CD4-positive, CD25-positive, alpha-beta regulatory T cell (primary cell): ENCODE measurements at regions not wholly inside any gene's neighbourhood (a gene's known extent, or its start where the extent isn't known, plus 50 kb on each side); places are given as distances from the start of the nearest gene placed in this dataset.
"Not testable (repeated sequence)": the region's sequence is repeated elsewhere in the genome, so short reads cannot be mapped to it uniquely, and the experiment has no call there.

Source experiments
- ATAC-seq, 2 donors: fragments of 150-1000 bp; cut with Tn5 transposase; one replicate each; pipeline ENCODE4 v1.10.0; 2021; ENCODE audit warnings: low read depth in 2 of 2, moderate number of reproducible peaks in 2 of 2, moderate library complexity in 1 of 2
- DNase-seq, 3 donors: peaks; one replicate each; pipeline versions ENCODE4 v3.0.0 to v3.0.0-alpha.2; 2012 to 2022; ENCODE audit warnings: mixed read lengths in 1 of 3
- H3K27ac ChIP-seq: one replicate; pipeline ENCODE4 v1.7.0; 2013; ENCODE audit warnings: mild to moderate bottlenecking, low read length; ENCODE audit not compliant: insufficient read depth, poor library complexity, severe bottlenecking
- H3K27me3 ChIP-seq: one replicate; pipeline ENCODE4 v1.7.0; 2013; ENCODE audit warnings: low read length; ENCODE audit not compliant: control insufficient read depth, insufficient read depth
- H3K36me3 ChIP-seq: one replicate; pipeline ENCODE4 v1.7.0; 2013; ENCODE audit warnings: mild to moderate bottlenecking, low read length, moderate library complexity; ENCODE audit not compliant: control insufficient read depth, insufficient read depth
- H3K4me1 ChIP-seq: 2 replicates; pipeline ENCODE4 v1.7.0; 2013; ENCODE audit warnings: mild to moderate bottlenecking, low read length; ENCODE audit not compliant: insufficient read depth, control insufficient read depth, poor library complexity, severe bottlenecking
- H3K4me3 ChIP-seq: one replicate; pipeline ENCODE4 v1.7.0; 2013; ENCODE audit warnings: low read depth, mild to moderate bottlenecking, low read length, moderate library complexity
- H3K9me3 ChIP-seq, 2 experiments: 1 replicate in 1 of 2; 2 replicates in 1 of 2; pipeline ENCODE4 v1.7.0; 2013; ENCODE audit warnings: low read length in 2 of 2, mild to moderate bottlenecking in 1 of 2, moderate library complexity in 1 of 2; ENCODE audit not compliant: control insufficient read depth in 2 of 2
- H3K27ac Mint-ChIP-seq, 3 donors: one replicate each; pipeline ENCODE4 v1.8.0; 2020 to 2022; ENCODE audit warnings: mild to moderate bottlenecking in 3 of 3, mixed read lengths in 3 of 3, moderate library complexity in 2 of 3
- H3K27me3 Mint-ChIP-seq: one replicate; pipeline ENCODE4 v1.8.0; 2022; ENCODE audit warnings: mild to moderate bottlenecking, mixed read lengths
- H3K36me3 Mint-ChIP-seq: one replicate; pipeline ENCODE4 v1.8.0; 2020; ENCODE audit warnings: mixed read lengths
- H3K4me1 Mint-ChIP-seq, 4 donors: one replicate each; pipeline ENCODE4 v1.8.0; 2020 to 2022; ENCODE audit warnings: mixed read lengths in 4 of 4, mild to moderate bottlenecking in 1 of 4
- H3K4me3 Mint-ChIP-seq, 4 donors: one replicate each; pipeline ENCODE4 v1.8.0; 2020 to 2022; ENCODE audit warnings: mild to moderate bottlenecking in 4 of 4, mixed read lengths in 4 of 4, moderate library complexity in 3 of 4
- H3K9me3 Mint-ChIP-seq, 7 donors: one replicate each; pipeline ENCODE4 v1.8.0; 2020 to 2022; ENCODE audit warnings: mixed read lengths in 7 of 7, mild to moderate bottlenecking in 3 of 7, moderate library complexity in 2 of 7

- Mint-ChIP-seq H3K36me3 (no peaks in the 10 kb centered on the region), H3K9me3 (peaks cover 0 to 5% (median 0%) of the 10 kb centered on the region in 7 donors), H3K27me3 (no peaks in the 10 kb centered on the region), H3K27ac (no peak overlapping the region), H3K4me1 (no peaks in the 10 kb centered on the region), H3K4me3 (no peak overlapping the region)
- ATAC-seq (no peak), DNase-seq (no peak)
- Histone ChIP-seq H3K4me1 (no peaks in the 10 kb centered on the region), H3K36me3 (no peaks in the 10 kb centered on the region), H3K9me3 (no peaks in the 10 kb centered on the region), H3K4me3 (no peak overlapping the region), H3K27ac (no peak overlapping the region), H3K27me3 (no peaks in the 10 kb centered on the region)
Measured at GRCh38 chr10:84755311-84755710, 426.9 kb downstream of the CCSER2 start.

GRCh38 chr10:84756653-84757052 is 428.3 kb downstream of the CCSER2 start:
- H3K27ac Mint-ChIP-seq, ATAC-seq: not testable (repeated sequence)

GRCh38 chr10:84761994-84762614 is 433.7 kb downstream of the CCSER2 start:
- DNase-seq, H3K4me1 ChIP-seq, H3K9me3 ChIP-seq, H3K36me3 ChIP-seq, H3K4me3 Mint-ChIP-seq, H3K36me3 Mint-ChIP-seq, H3K27ac Mint-ChIP-seq, H3K27me3 ChIP-seq, H3K4me3 ChIP-seq, H3K27me3 Mint-ChIP-seq, H3K27ac ChIP-seq, H3K4me1 Mint-ChIP-seq, ATAC-seq, H3K9me3 Mint-ChIP-seq: not testable (repeated sequence)

More at GRCh38 chr10:84756653-84757052, 428.3 kb downstream of the CCSER2 start:
- not testable (repeated sequence) for H3K27me3 Mint-ChIP-seq, H3K36me3 Mint-ChIP-seq, H3K36me3 ChIP-seq, H3K27ac ChIP-seq, H3K4me3 ChIP-seq, H3K4me1 Mint-ChIP-seq, H3K4me1 ChIP-seq, DNase-seq, H3K9me3 ChIP-seq, H3K9me3 Mint-ChIP-seq, H3K4me3 Mint-ChIP-seq, H3K27me3 ChIP-seq

- Mint-ChIP-seq H3K27me3 (no peaks in the 10 kb centered on the region), H3K4me3 (no peak overlapping the region), H3K9me3 (peaks cover 0 to 4% (median 0%) of the 10 kb centered on the region in 7 donors), H3K4me1 (no peaks in the 10 kb centered on the region), H3K27ac (no peak overlapping the region), H3K36me3 (no peaks in the 10 kb centered on the region)
- Histone ChIP-seq H3K4me3 (no peak overlapping the region), H3K27ac (no peak overlapping the region), H3K4me1 (no peaks in the 10 kb centered on the region), H3K9me3 (no peaks in the 10 kb centered on the region), H3K36me3 (no peaks in the 10 kb centered on the region), H3K27me3 (no peaks in the 10 kb centered on the region)
- no peak for DNase-seq
- no peak for ATAC-seq
Measured at GRCh38 chr10:84762754-84763394, 434.5 kb downstream of the CCSER2 start.

GRCh38 chr10:84763965-84764364 is 435.6 kb downstream of the CCSER2 start:
- Mint-ChIP-seq H3K27me3 (no peaks in the 10 kb centered on the region), H3K4me1 (no peaks in the 10 kb centered on the region), H3K4me3 (no peak overlapping the region), H3K9me3 (peaks cover 0 to 4% (median 0%) of the 10 kb centered on the region in 7 donors), H3K36me3 (no peaks in the 10 kb centered on the region), H3K27ac (no peak overlapping the region)
- no peaks in the 10 kb centered on the region for H3K9me3 ChIP-seq
- DNase-seq (no peak), ATAC-seq (no peak)
- H3K4me3 ChIP-seq: no peak overlapping the region
- no peaks in the 10 kb centered on the region for H3K36me3 ChIP-seq
- no peaks in the 10 kb centered on the region for H3K4me1 ChIP-seq
- H3K27ac ChIP-seq: no peak overlapping the region
- H3K27me3 ChIP-seq: no peaks in the 10 kb centered on the region

GRCh38 chr10:84765086-84765485 is 436.7 kb downstream of the CCSER2 start:
- no peaks in the 10 kb centered on the region for H3K27me3 ChIP-seq
- no peaks in the 10 kb centered on the region for H3K4me1 ChIP-seq
- H3K27me3 Mint-ChIP-seq: no peaks in the 10 kb centered on the region
- H3K4me3 Mint-ChIP-seq: no peak overlapping the region
- H3K27ac Mint-ChIP-seq: no peak overlapping the region
- H3K9me3 Mint-ChIP-seq: peaks cover 0 to 4% (median 0%) of the 10 kb centered on the region in 7 donors
- no peak overlapping the region for H3K27ac ChIP-seq
- DNase-seq (no peak), ATAC-seq (no peak)
- H3K4me1 Mint-ChIP-seq: no peaks in the 10 kb centered on the region
- no peak overlapping the region for H3K4me3 ChIP-seq
- no peaks in the 10 kb centered on the region for H3K9me3 ChIP-seq
- no peaks in the 10 kb centered on the region for H3K36me3 ChIP-seq
- no peaks in the 10 kb centered on the region for H3K36me3 Mint-ChIP-seq

- no peak for DNase-seq
- H3K9me3 ChIP-seq: no peaks in the 10 kb centered on the region
- H3K9me3 Mint-ChIP-seq: peaks cover 0 to 4% (median 0%) of the 10 kb centered on the region in 7 donors
- H3K27ac ChIP-seq: no peak overlapping the region
- H3K4me3 ChIP-seq: no peak overlapping the region
- no peak overlapping the region for H3K27ac Mint-ChIP-seq
- ATAC-seq: no peak
- H3K27me3 Mint-ChIP-seq: no peaks in the 10 kb centered on the region
- H3K4me1 Mint-ChIP-seq: no peaks in the 10 kb centered on the region
- H3K4me1 ChIP-seq: no peaks in the 10 kb centered on the region
- H3K27me3 ChIP-seq: no peaks in the 10 kb centered on the region
- H3K4me3 Mint-ChIP-seq: no peak overlapping the region
- no peaks in the 10 kb centered on the region for H3K36me3 ChIP-seq
- no peaks in the 10 kb centered on the region for H3K36me3 Mint-ChIP-seq
Measured at GRCh38 chr10:84765656-84766055, 437.3 kb downstream of the CCSER2 start.

GRCh38 chr10:84766923-84767322 is 438.5 kb downstream of the CCSER2 start:
- H3K27me3 ChIP-seq: no peaks in the 10 kb centered on the region
- no peak for ATAC-seq
- H3K4me1 ChIP-seq: no peaks in the 10 kb centered on the region
- H3K4me1 Mint-ChIP-seq: no peaks in the 10 kb centered on the region
- H3K9me3 Mint-ChIP-seq: peaks cover 0 to 4% (median 0%) of the 10 kb centered on the region in 7 donors
- no peaks in the 10 kb centered on the region for H3K9me3 ChIP-seq
- H3K27ac Mint-ChIP-seq: no peak overlapping the region
- H3K36me3 Mint-ChIP-seq: no peaks in the 10 kb centered on the region
- no peak overlapping the region for H3K4me3 Mint-ChIP-seq
- H3K4me3 ChIP-seq: no peak overlapping the region
- no peak for DNase-seq
- H3K27ac ChIP-seq: no peak overlapping the region
- no peaks in the 10 kb centered on the region for H3K27me3 Mint-ChIP-seq
- H3K36me3 ChIP-seq: no peaks in the 10 kb centered on the region
